Upper lobe of right lung (tissue), 1 donor: ENCODE measurements at regions not wholly inside any gene's neighbourhood (a gene's known extent, or its start where the extent isn't known, plus 50 kb on each side); places are given as distances from the start of the nearest gene placed in this dataset.

Source experiments
- ATAC-seq: fragments of 200-7000 bp; cut with Tn5 transposase; one replicate; pipeline ENCODE4 v1.9.1; 2020; ENCODE audit warnings: mild to moderate bottlenecking, moderate library complexity
- DNase-seq: peaks from one replicate; pipeline ENCODE4 v3.0.0-alpha.2; 2020
- H3K27ac ChIP-seq: fragments of 200-600 bp; one replicate; pipeline ENCODE4 v1.8.0; 2022
- H3K27me3 ChIP-seq: fragments of 200-600 bp; one replicate; pipeline ENCODE4 v1.8.0; 2022; ENCODE audit warnings: mild to moderate bottlenecking
- H3K36me3 ChIP-seq: fragments of 200-600 bp; one replicate; pipeline ENCODE4 v1.8.0; 2022
- H3K4me1 ChIP-seq: fragments of 200-600 bp; one replicate; pipeline ENCODE4 v1.8.0; 2022
- H3K4me3 ChIP-seq: fragments of 200-600 bp; one replicate; pipeline ENCODE4 v1.8.0; 2022; ENCODE audit warnings: mild to moderate bottlenecking
- H3K9me3 ChIP-seq: fragments of 200-600 bp; one replicate; pipeline ENCODE4 v1.8.0; 2022
- intact Hi-C: fragments of 100-400 bp; cut with DNase I; formaldehyde crosslinking; loops from one replicate; pipeline ENCODE4 v1.11.0; 2022
- TF ChIP-seq, protein P1 (sequence below): fragments of 200-600 bp; IDR thresholded peaks from one replicate; pipeline ENCODE4 v1.8.0; 2022; ENCODE audit warnings: antibody characterized with exemption
- donor health status: DM: no; HTN: yes; CAD: no; lungs with severe emphysema.

DNA sequence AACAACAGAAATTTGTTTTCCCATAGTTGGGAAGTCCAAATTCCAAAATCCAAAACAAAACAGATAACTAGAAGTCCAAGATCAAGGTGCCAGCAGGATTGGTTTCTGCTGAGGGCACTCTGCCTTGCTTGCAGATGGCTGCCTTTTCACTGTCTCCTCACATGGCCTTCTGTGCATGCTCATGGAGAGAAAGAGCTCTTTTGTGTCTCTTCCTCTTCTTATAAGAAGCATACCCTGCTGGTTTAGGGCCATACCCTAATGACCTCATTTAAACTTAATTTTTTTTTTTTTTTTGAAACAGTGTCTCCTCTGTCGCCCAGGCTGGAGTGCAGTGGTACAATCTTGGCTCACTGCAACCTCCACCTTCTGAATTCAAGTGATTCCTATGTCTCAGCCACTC, 1974.1 kb upstream of the PCDH20 start:
- DNase-seq = no peak
- Histone ChIP-seq H3K27ac (no peak overlapping the region), H3K9me3 (no peaks in the 10 kb centered on the region), H3K36me3 (no peaks in the 10 kb centered on the region), H3K4me1 (no peaks in the 10 kb centered on the region), H3K27me3 (no peaks in the 10 kb centered on the region), H3K4me3 (no peak overlapping the region)
- ATAC-seq = no peak
- TF ChIP-seq, protein P1, sequence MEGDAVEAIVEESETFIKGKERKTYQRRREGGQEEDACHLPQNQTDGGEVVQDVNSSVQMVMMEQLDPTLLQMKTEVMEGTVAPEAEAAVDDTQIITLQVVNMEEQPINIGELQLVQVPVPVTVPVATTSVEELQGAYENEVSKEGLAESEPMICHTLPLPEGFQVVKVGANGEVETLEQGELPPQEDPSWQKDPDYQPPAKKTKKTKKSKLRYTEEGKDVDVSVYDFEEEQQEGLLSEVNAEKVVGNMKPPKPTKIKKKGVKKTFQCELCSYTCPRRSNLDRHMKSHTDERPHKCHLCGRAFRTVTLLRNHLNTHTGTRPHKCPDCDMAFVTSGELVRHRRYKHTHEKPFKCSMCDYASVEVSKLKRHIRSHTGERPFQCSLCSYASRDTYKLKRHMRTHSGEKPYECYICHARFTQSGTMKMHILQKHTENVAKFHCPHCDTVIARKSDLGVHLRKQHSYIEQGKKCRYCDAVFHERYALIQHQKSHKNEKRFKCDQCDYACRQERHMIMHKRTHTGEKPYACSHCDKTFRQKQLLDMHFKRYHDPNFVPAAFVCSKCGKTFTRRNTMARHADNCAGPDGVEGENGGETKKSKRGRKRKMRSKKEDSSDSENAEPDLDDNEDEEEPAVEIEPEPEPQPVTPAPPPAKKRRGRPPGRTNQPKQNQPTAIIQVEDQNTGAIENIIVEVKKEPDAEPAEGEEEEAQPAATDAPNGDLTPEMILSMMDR = no peak
- intact Hi-C loops = no loop called here

DNA sequence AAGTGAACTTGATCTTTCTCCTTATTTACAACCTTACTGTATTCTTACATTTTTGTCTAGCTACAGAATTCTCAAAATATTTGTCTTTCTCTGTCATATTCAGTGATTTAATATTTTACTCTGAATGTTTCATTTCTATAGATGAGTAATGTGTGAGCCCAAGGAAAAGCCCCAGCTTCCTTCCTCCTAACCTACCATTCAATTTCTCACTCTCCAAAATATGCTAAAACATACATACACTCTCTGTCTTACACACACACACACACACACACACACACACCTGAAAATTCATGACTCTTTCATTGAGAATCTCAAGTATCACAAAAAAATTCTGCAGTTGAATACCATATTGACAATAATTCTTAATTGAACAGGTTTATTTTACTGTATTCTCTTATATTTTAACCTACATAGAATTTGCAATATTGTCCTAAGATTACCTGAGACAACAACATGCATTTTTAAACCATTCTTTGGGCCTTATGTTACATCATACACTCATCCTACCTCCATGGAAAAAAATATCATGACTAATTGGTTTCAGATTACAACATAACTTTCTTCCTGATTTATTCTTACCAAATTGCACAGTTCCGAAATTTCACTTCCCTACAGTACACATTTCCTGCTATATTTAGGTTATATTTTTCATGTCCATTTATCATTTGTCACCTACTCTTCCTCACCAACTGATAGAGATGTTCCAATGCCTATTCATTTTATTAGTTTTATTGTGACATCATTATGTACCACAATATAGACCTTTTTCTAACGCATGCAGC, 1965.6 kb upstream of the PCDH20 start:
- ATAC-seq = no peak
- TF ChIP-seq, protein P1 = no peak
- Histone ChIP-seq H3K36me3 (no peaks in the 10 kb centered on the region), H3K9me3 (no peaks in the 10 kb centered on the region), H3K4me1 (no peaks in the 10 kb centered on the region), H3K27me3 (no peaks in the 10 kb centered on the region), H3K4me3 (no peak overlapping the region), H3K27ac (no peak overlapping the region)
- intact Hi-C loops = no loop called here
- no peak for DNase-seq

DNA sequence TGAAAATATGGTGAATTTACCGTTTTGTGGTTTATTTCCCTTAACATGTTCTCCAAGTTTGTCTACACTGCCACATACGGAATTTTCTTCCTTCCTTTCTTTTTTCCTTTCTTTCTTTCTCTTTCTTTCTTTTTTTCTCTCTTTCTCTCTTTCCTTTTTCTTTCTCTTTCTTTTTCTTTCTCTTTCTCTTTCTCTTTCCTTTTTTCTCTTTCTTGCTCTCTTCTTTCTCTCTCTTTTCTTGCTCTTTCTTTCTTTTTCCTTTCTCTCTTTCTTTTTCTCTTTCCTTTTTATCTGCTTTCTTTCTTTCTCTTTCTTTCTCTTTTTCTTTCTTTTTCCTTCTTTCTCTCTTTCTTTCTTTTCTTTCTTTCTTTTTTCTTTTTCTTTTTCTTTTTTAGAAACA, 1962.3 kb upstream of the PCDH20 start:
- intact Hi-C loops = no loop called here
- ATAC-seq = no peak
- Histone ChIP-seq H3K36me3 (no peaks in the 10 kb centered on the region), H3K9me3 (no peaks in the 10 kb centered on the region), H3K27ac (no peak overlapping the region), H3K4me1 (no peaks in the 10 kb centered on the region), H3K4me3 (no peak overlapping the region), H3K27me3 (no peaks in the 10 kb centered on the region)
- TF ChIP-seq, protein P1 = no peak
- DNase-seq = no peak

DNA sequence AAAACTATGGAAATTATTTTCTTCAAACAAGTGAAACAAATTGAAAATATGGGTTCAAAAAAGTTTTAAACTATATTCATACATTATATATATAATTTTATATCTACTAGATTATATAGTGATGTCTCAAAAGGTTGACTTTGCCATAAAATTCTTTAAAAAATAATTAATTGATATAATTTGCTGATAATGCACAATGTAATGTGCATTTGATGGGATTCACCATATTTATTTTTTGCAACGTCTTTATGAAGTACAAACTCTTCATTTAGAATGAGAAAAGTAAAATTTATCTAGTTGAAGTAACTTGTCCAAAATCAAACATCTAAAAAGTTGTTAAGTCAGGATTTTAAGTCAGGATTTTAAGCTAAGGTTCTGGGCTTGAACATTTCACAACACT, 1954.5 kb upstream of the PCDH20 start:
- TF ChIP-seq, protein P1 = no peak
- intact Hi-C loops = no loop called here
- Histone ChIP-seq H3K4me1 (no peaks in the 10 kb centered on the region), H3K27me3 (no peaks in the 10 kb centered on the region), H3K4me3 (no peak overlapping the region), H3K36me3 (no peaks in the 10 kb centered on the region), H3K27ac (no peak overlapping the region), H3K9me3 (no peaks in the 10 kb centered on the region)
- DNase-seq (no peak), ATAC-seq (no peak)

DNA sequence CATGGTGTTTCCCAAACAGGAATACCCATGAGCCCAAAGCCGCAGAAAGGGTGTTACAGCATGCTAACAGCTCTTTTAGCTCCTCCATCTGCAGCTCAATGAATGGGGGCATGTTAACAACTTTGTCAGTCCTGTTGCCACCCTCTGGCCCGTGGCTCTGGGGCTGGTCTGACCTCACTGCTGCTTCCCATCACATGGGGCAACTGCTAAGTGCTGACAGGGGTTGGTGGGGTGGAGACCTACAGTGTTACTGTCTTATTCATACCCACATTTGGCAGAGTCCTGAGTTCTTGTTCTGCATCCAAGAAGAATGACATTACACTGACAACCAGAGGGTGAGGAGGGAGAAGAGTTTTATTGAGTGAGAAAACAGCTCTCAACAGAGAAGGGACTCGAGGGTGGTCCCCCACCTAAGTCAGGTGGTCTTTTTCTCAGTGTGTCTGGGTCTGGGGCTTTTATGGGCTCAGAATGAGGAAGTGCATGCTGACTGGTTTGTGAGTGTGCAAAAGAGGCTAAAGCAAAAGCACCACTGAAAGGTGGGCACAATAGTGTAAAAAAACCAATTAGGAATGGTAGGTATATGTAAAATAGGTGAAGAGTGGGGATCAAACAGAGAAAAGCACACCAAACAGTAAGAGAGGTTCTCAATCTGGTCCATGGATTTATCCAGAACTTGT, 1952.0 kb upstream of the PCDH20 start:
- Histone ChIP-seq H3K27ac (no peak overlapping the region), H3K4me1 (no peaks in the 10 kb centered on the region), H3K27me3 (no peaks in the 10 kb centered on the region), H3K36me3 (no peaks in the 10 kb centered on the region), H3K9me3 (no peaks in the 10 kb centered on the region), H3K4me3 (no peak overlapping the region)
- ATAC-seq = peak; percentile 17
- DNase-seq = peak; percentile 39
- TF ChIP-seq, protein P1 = no peak
- intact Hi-C loops = no loop called here
